PC-3 (cell line): ENCODE measurements at regions not wholly inside any gene's neighbourhood (a gene's known extent, or its start where the extent isn't known, plus 50 kb on each side); places are given as distances from the start of the nearest gene placed in this dataset.

Source experiments
- ATAC-seq: fragments of 200-7000 bp; cut with Tn5 transposase; 2 replicates; pipeline ENCODE4 v1.9.1; 2020; ENCODE audit warnings: mild to moderate bottlenecking, moderate library complexity
- BruUV-seq: library from RNA; stranded (reverse); fragments of 400-500 nt; replicated peaks from 2 replicates; lab custom pipeline; 2021; lab: Mats Ljungman, UMichigan
- CTCF ChIA-PET: fragments of 300-600 bp; sonication (Branson Sonifier 250); formaldehyde crosslinking; loops from one replicate; lab custom pipeline; 2022; ENCODE audit warnings: antibody characterized with exemption; lab: Charles Lee
- POLR2A ChIA-PET: fragments of 300-600 bp; sonication (Branson Sonifier 250); formaldehyde crosslinking; loops from one replicate; lab custom pipeline; 2022; ENCODE audit warnings: antibody characterized with exemption; ENCODE audit not compliant: unreplicated experiment; lab: Charles Lee
- DNase-seq: peaks from one replicate; pipeline ENCODE4 v3.0.0-alpha.2; 2015
- H2AFZ ChIP-seq: fragments of 300-600 bp; sonication (generic); 2 replicates; pipeline ENCODE4 v1.6.0; 2016; ENCODE audit warnings: antibody characterized with exemption, low read length
- H3F3A ChIP-seq: fragments of 300-600 bp; sonication (generic); one replicate; pipeline ENCODE4 v1.6.0; 2017; ENCODE audit warnings: antibody characterized with exemption, low read length, control low read depth, mild to moderate bottlenecking; ENCODE audit not compliant: unreplicated experiment
- H3K27ac ChIP-seq: fragments of 300-600 bp; sonication (generic); 2 replicates; pipeline ENCODE4 v1.5.1; 2016; ENCODE audit warnings: mild to moderate bottlenecking, low read length
- H3K27me3 ChIP-seq: fragments of 300-600 bp; sonication (generic); 2 replicates; pipeline ENCODE4 v1.6.1; 2016; ENCODE audit warnings: low read length, mixed read lengths
- H3K36me3 ChIP-seq: fragments of 300-600 bp; sonication (generic); 2 replicates; pipeline ENCODE4 v1.6.1; 2016; ENCODE audit warnings: low read depth, mixed run types, low read length, mixed read lengths
- H3K4me1 ChIP-seq: fragments of 300-600 bp; sonication (generic); 2 replicates; pipeline ENCODE4 v1.5.1; 2016; ENCODE audit warnings: low read length; ENCODE audit not compliant: insufficient read depth
- H3K4me2 ChIP-seq: fragments of 300-600 bp; sonication (generic); 2 replicates; pipeline ENCODE4 v1.6.0; 2016; ENCODE audit warnings: low read length
- H3K4me3 ChIP-seq: fragments of 300-600 bp; sonication (generic); 2 replicates; pipeline ENCODE4 v1.5.1; 2016; ENCODE audit warnings: mild to moderate bottlenecking, low read length, mixed read lengths
- H3K79me2 ChIP-seq: fragments of 300-600 bp; sonication (generic); 2 replicates; pipeline ENCODE4 v1.6.1; 2017; ENCODE audit warnings: low read length, mixed read lengths
- H3K9ac ChIP-seq: fragments of 300-600 bp; sonication (generic); 2 replicates; pipeline ENCODE4 v1.6.0; 2016; ENCODE audit warnings: mild to moderate bottlenecking, low read length
- H3K9me2 ChIP-seq: fragments of 300-600 bp; sonication (generic); replicated peaks from 2 replicates; pipeline ENCODE4 v1.6.1; 2016; ENCODE audit warnings: mixed run types, low read length, mixed read lengths
- H3K9me3 ChIP-seq: fragments of 300-600 bp; sonication (generic); 2 replicates; pipeline ENCODE4 v1.6.1; 2016; ENCODE audit warnings: low read length, mixed read lengths
- H4K20me1 ChIP-seq: fragments of 300-600 bp; sonication (generic); 2 replicates; pipeline ENCODE4 v1.6.1; 2016; ENCODE audit warnings: low read length, mixed read lengths
- CTCF ChIP-seq: fragments of 300-600 bp; sonication (generic); conservative IDR thresholded peaks from 2 replicates; pipeline ENCODE4 v1.5.1; 2017; ENCODE audit warnings: antibody characterized with exemption, low read depth, mild to moderate bottlenecking, low read length
- EZH2 ChIP-seq: fragments of 300-600 bp; sonication (generic); IDR thresholded peaks from one replicate; pipeline ENCODE4 v1.6.1; 2017; ENCODE audit warnings: antibody characterized with exemption, mild to moderate bottlenecking, low read length; ENCODE audit not compliant: unreplicated experiment
- EZH2phosphoT487 ChIP-seq: fragments of 300-600 bp; sonication (generic); IDR thresholded peaks from 2 replicates; pipeline ENCODE4 v1.6.1; 2018; ENCODE audit warnings: mild to moderate bottlenecking, antibody characterized with exemption, low read length, borderline replicate concordance
- intact Hi-C: fragments of 100-400 bp; cut with micrococcal nuclease; formaldehyde crosslinking; loops from 2 replicates; pipeline ENCODE4 v1.9.0; 2023

GRCh38 chr1:82788660-82789059, 987.9 kb downstream of the ADGRL2 start:
- peaks cover 4% of the 10 kb centered on the region; the same call in 1 of the 2 replicates for H3K27me3 ChIP-seq
- H3F3A ChIP-seq = no peaks in the 10 kb centered on the region
- no TSS peak for BruUV-seq
- ATAC-seq (no peak), DNase-seq (no peak)
- CTCF ChIA-PET = no interaction called here
- TF ChIP-seq EZH2 (no peak), CTCF (no peak), EZH2phosphoT487 (no peak)
- intact Hi-C loops = no loop called here
- H3K9me2 ChIP-seq = no peaks in the 10 kb centered on the region
- POLR2A ChIA-PET = no interaction called here
- H3K36me3 ChIP-seq = no peaks in the 10 kb centered on the region
- H3K27ac ChIP-seq = no peak overlapping the region
- H3K9me3 ChIP-seq = no peaks in the 10 kb centered on the region
- H3K4me3 ChIP-seq = no peak overlapping the region
- no peaks in the 10 kb centered on the region for H3K4me1 ChIP-seq
- H4K20me1 ChIP-seq = no peaks in the 10 kb centered on the region
- H3K9ac ChIP-seq = no peak overlapping the region
- H2AFZ ChIP-seq = no peak overlapping the region
- H3K79me2 ChIP-seq = no peaks in the 10 kb centered on the region
- no peak overlapping the region for H3K4me2 ChIP-seq

GRCh38 chr1:82788038-82788437, 987.3 kb downstream of the ADGRL2 start:
- no peak for ATAC-seq
- Histone ChIP-seq H3K4me3 (no peak overlapping the region), H3K4me1 (no peaks in the 10 kb centered on the region), H3K9me2 (no peaks in the 10 kb centered on the region), H3F3A (no peaks in the 10 kb centered on the region), H3K27ac (no peak overlapping the region), H4K20me1 (no peaks in the 10 kb centered on the region), H3K79me2 (no peaks in the 10 kb centered on the region), H3K27me3 (peaks cover 4% of the 10 kb centered on the region; the same call in 1 of the 2 replicates), H3K4me2 (no peak overlapping the region), H2AFZ (no peak overlapping the region), H3K9ac (no peak overlapping the region), H3K9me3 (no peaks in the 10 kb centered on the region), H3K36me3 (no peaks in the 10 kb centered on the region)
- TF ChIP-seq CTCF (no peak), EZH2 (no peak), EZH2phosphoT487 (no peak)
- POLR2A ChIA-PET = no interaction called here
- CTCF ChIA-PET = no interaction called here
- intact Hi-C loops = no loop called here
- BruUV-seq = no TSS peak
- DNase-seq = no peak

GRCh38 chr1:82786883-82787282, 986.1 kb downstream of the ADGRL2 start:
- ChIA-PET CTCF (no interaction called here), POLR2A (no interaction called here)
- Histone ChIP-seq H3K79me2 (no peaks in the 10 kb centered on the region), H3K27me3 (peaks cover 4% of the 10 kb centered on the region; the same call in 1 of the 2 replicates), H3K9ac (no peak overlapping the region), H3K4me1 (no peaks in the 10 kb centered on the region), H3K36me3 (no peaks in the 10 kb centered on the region), H3K4me2 (no peak overlapping the region), H3K9me2 (no peaks in the 10 kb centered on the region), H2AFZ (no peak overlapping the region), H4K20me1 (no peaks in the 10 kb centered on the region), H3K4me3 (no peak overlapping the region), H3F3A (no peaks in the 10 kb centered on the region), H3K27ac (no peak overlapping the region), H3K9me3 (no peaks in the 10 kb centered on the region)
- DNase-seq (no peak), ATAC-seq (no peak)
- no TSS peak for BruUV-seq
- intact Hi-C loops = no loop called here
- TF ChIP-seq EZH2phosphoT487 (no peak), CTCF (no peak), EZH2 (no peak)
